ENCODE measurements at regions not wholly inside any gene's neighbourhood (a gene's known extent, or its start where the extent isn't known, plus 50 kb on each side); places are given as distances from the start of the nearest gene placed in this dataset.
"Not testable (repeated sequence)": the region's sequence is repeated elsewhere in the genome, so short reads cannot be mapped to it uniquely, and the experiment has no call there.

- no peaks in the 10 kb centered on the region for H3K36me3 ChIP-seq
- H3K4me3 ChIP-seq: peak overlapping the region in 2 of 12 donors; percentile 1 to 4
- 10 to 26% (median 18%) methylated on average over 4 of the region's 4 CpGs for WGBS, 4 donors
- ATAC-seq (peak in 1 of 4 donors; percentile 9), DNase-seq (no peak)
- peaks cover 0 to 9% (median 0%) of the 10 kb centered on the region in 12 donors for H3K4me1 ChIP-seq
- H3K9me3 ChIP-seq: no peaks in the 10 kb centered on the region
- intact Hi-C loops (cut with DNase I): no loop called here
- H3K27me3 ChIP-seq: no peaks in the 10 kb centered on the region
- no peak overlapping the region for H3K27ac ChIP-seq
- TF ChIP-seq CTCF (IDR thresholded peaks at IDR 0.05) (no peak), POLR2A (IDR thresholded peaks at IDR 0.05) (no peak)
Measured at GRCh38 chr2:166651080-166651675, 157.1 kb upstream of the SCN7A start.

GRCh38 chr2:166647935-166648334 is 153.9 kb upstream of the SCN7A start:
- Histone ChIP-seq H3K27me3 (no peaks in the 10 kb centered on the region), H3K4me1 (peaks cover 0 to 9% (median 0%) of the 10 kb centered on the region in 12 donors), H3K4me3 (no peak overlapping the region), H3K36me3 (no peaks in the 10 kb centered on the region), H3K27ac (no peak overlapping the region), H3K9me3 (peaks cover 0 to 5% (median 0%) of the 10 kb centered on the region in 12 donors)
- 70 to 96% (median 72%) methylated on average over 2 of the region's 2 CpGs for WGBS, 4 donors
- no peak for ATAC-seq
- TF ChIP-seq CTCF (IDR thresholded peaks at IDR 0.05) (no peak), POLR2A (IDR thresholded peaks at IDR 0.05) (no peak)
- DNase-seq: no peak
- intact Hi-C loops (cut with DNase I): no loop called here

- H3K27me3 ChIP-seq: no peaks in the 10 kb centered on the region
- TF ChIP-seq CTCF (IDR thresholded peaks at IDR 0.05): no peak
- no peak for TF ChIP-seq POLR2A (IDR thresholded peaks at IDR 0.05)
- WGBS, 4 donors: 58 to 70% (median 59%) methylated on average over 1 of the region's 1 CpG
- intact Hi-C loops (cut with DNase I): no loop called here
- H3K27ac ChIP-seq: no peak overlapping the region
- H3K4me3 ChIP-seq: no peak overlapping the region
- DNase-seq (no peak), ATAC-seq (peak in 2 of 4 donors; percentile 47 to 56)
- peaks cover 0 to 8% (median 0%) of the 10 kb centered on the region in 12 donors for H3K9me3 ChIP-seq
- H3K4me1 ChIP-seq: peaks cover 0 to 4% (median 0%) of the 10 kb centered on the region in 12 donors
- H3K36me3 ChIP-seq: no peaks in the 10 kb centered on the region
Measured at GRCh38 chr2:166643980-166644379, 149.9 kb upstream of the SCN7A start.

GRCh38 chr2:166641516-166641915 is 147.5 kb upstream of the SCN7A start:
- H3K4me1 ChIP-seq; H3K27me3 ChIP-seq; intact Hi-C loops (cut with DNase I); ATAC-seq; H3K36me3 ChIP-seq; DNase-seq; H3K27ac ChIP-seq; H3K9me3 ChIP-seq; H3K4me3 ChIP-seq: not testable (repeated sequence)
- 82 to 95% (median 89%) methylated on average over 3 of the region's 3 CpGs for WGBS, 4 donors

GRCh38 chr2:166637051-166637450 is 143.0 kb upstream of the SCN7A start:
- intact Hi-C loops (cut with DNase I): no loop called here
- Histone ChIP-seq H3K9me3 (peaks cover 0 to 11% (median 0%) of the 10 kb centered on the region in 12 donors), H3K27me3 (no peaks in the 10 kb centered on the region), H3K4me3 (no peak overlapping the region), H3K4me1 (no peaks in the 10 kb centered on the region), H3K36me3 (no peaks in the 10 kb centered on the region), H3K27ac (no peak overlapping the region)
- no peak for ATAC-seq
- TF ChIP-seq POLR2A (IDR thresholded peaks at IDR 0.05) (no peak), CTCF (IDR thresholded peaks at IDR 0.05) (no peak)
- WGBS, 4 donors: 66 to 77% (median 70%) methylated on average over 1 of the region's 1 CpG
- no peak for DNase-seq
